ENCODE measurements at regions not wholly inside any gene's neighbourhood (a gene's known extent, or its start where the extent isn't known, plus 50 kb on each side); places are given as distances from the start of the nearest gene placed in this dataset.

DNA sequence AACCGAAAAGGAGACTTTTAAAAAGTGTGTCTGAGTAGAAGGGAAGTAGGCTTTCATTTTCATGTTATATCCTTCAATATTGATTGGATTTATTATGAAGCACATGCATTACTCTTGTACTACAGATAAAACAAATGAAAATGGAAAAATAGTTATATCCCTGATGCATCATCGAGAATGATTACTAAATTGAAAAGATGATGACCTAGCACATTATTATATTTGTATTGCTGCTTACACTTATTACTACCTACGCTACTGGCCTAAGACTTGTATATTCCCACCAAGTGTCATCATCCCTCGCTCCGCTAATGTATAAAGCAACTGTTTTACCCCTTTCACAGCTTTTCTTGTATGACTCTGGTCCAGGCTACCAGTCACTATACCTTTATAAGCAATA, 922.4 kb downstream of the DIPK2A start:
- TF ChIP-seq POLR2AphosphoS5 (IDR thresholded peaks at IDR 0.05; ENCODE audit: low read depth) (no peak), EZH2 (IDR thresholded peaks at IDR 0.05; ENCODE audit: low read depth, unreplicated experiment) (no peak), JUNB (IDR thresholded peaks at IDR 0.05; ENCODE audit: unreplicated experiment) (no peak), EZH2phosphoT487 (IDR thresholded peaks at IDR 0.05; ENCODE audit: unreplicated experiment) (no peak)
- TF ChIP-seq, protein P1, sequence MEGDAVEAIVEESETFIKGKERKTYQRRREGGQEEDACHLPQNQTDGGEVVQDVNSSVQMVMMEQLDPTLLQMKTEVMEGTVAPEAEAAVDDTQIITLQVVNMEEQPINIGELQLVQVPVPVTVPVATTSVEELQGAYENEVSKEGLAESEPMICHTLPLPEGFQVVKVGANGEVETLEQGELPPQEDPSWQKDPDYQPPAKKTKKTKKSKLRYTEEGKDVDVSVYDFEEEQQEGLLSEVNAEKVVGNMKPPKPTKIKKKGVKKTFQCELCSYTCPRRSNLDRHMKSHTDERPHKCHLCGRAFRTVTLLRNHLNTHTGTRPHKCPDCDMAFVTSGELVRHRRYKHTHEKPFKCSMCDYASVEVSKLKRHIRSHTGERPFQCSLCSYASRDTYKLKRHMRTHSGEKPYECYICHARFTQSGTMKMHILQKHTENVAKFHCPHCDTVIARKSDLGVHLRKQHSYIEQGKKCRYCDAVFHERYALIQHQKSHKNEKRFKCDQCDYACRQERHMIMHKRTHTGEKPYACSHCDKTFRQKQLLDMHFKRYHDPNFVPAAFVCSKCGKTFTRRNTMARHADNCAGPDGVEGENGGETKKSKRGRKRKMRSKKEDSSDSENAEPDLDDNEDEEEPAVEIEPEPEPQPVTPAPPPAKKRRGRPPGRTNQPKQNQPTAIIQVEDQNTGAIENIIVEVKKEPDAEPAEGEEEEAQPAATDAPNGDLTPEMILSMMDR (conservative IDR thresholded peaks at IDR 0.05; ENCODE audit: low read depth in 2 of 2), result no peak
